Trophoblast cell (in vitro differentiated cells and primary cell): ENCODE measurements at regions not wholly inside any gene's neighbourhood (a gene's known extent, or its start where the extent isn't known, plus 50 kb on each side); places are given as distances from the start of the nearest gene placed in this dataset.

ENCODE experiments used
- DNase-seq, 2 donors: peaks; one replicate each; pipeline ENCODE4 v3.0.0-alpha.2; 2016
- H2AFZ ChIP-seq: 2 replicates; pipeline ENCODE4 v1.6.1; 2013; ENCODE audit warnings: low read length, moderate library complexity, mild to moderate bottlenecking; ENCODE audit not compliant: insufficient read depth, poor library complexity
- H2AK5ac ChIP-seq: 2 replicates; pipeline ENCODE4 v1.6.1; 2013; ENCODE audit warnings: mild to moderate bottlenecking, low read length
- H2BK120ac ChIP-seq: 2 replicates; pipeline ENCODE4 v1.6.1; 2013; ENCODE audit warnings: low read length, mild to moderate bottlenecking, moderate library complexity; ENCODE audit not compliant: insufficient read depth, poor library complexity
- H2BK12ac ChIP-seq: 2 replicates; pipeline ENCODE4 v1.6.1; 2013; ENCODE audit warnings: mild to moderate bottlenecking, low read length, moderate library complexity
- H2BK5ac ChIP-seq: 2 replicates; pipeline ENCODE4 v1.6.1; 2013; ENCODE audit warnings: low read length, low read depth, moderate library complexity, mild to moderate bottlenecking; ENCODE audit not compliant: poor library complexity
- H3K14ac ChIP-seq: 2 replicates; pipeline ENCODE4 v1.6.1; 2013; ENCODE audit warnings: mild to moderate bottlenecking, low read length
- H3K18ac ChIP-seq: 2 replicates; pipeline ENCODE4 v1.6.1; 2013; ENCODE audit warnings: mild to moderate bottlenecking, low read length
- H3K23ac ChIP-seq: 2 replicates; pipeline ENCODE4 v1.6.1; 2013; ENCODE audit warnings: low read length
- H3K27ac ChIP-seq: 2 replicates; pipeline ENCODE4 v1.5.1; 2013; ENCODE audit warnings: low read depth, mild to moderate bottlenecking, inconsistent platforms, low read length, moderate library complexity
- H3K27me3 ChIP-seq: 2 replicates; pipeline ENCODE4 v1.6.1; 2013; ENCODE audit warnings: inconsistent platforms, mild to moderate bottlenecking, low read length, moderate library complexity; ENCODE audit not compliant: insufficient read depth
- H3K36me3 ChIP-seq, 2 experiments: 1 replicate in 1 of 2; 2 replicates in 1 of 2; pipeline ENCODE4 v1.6.1; 2013; ENCODE audit warnings: low read length in 2 of 2, mild to moderate bottlenecking in 2 of 2, moderate library complexity in 1 of 2; ENCODE audit not compliant: insufficient read depth in 2 of 2, control insufficient read depth in 1 of 2
- H3K4ac ChIP-seq: 2 replicates; pipeline ENCODE4 v1.6.1; 2013; ENCODE audit warnings: low read depth, mild to moderate bottlenecking, low read length, moderate library complexity
- H3K4me1 ChIP-seq, 2 experiments: 1 replicate in 1 of 2; 2 replicates in 1 of 2; pipeline ENCODE4 v1.6.1; 2013; ENCODE audit warnings: low read length in 2 of 2, mild to moderate bottlenecking in 2 of 2, moderate library complexity in 1 of 2; ENCODE audit not compliant: insufficient read depth in 2 of 2, control insufficient read depth in 1 of 2
- H3K4me2 ChIP-seq: 2 replicates; pipeline ENCODE4 v1.6.1; 2013; ENCODE audit warnings: inconsistent platforms, mild to moderate bottlenecking, low read length, moderate library complexity
- H3K4me3 ChIP-seq: 2 replicates; pipeline ENCODE4 v1.5.1; 2013; ENCODE audit warnings: mild to moderate bottlenecking, low read depth, low read length, inconsistent platforms
- H3K79me1 ChIP-seq: one replicate; pipeline ENCODE4 v1.6.1; 2013; ENCODE audit warnings: low read length
- H3K79me2 ChIP-seq: 2 replicates; pipeline ENCODE4 v1.6.1; 2013; ENCODE audit warnings: low read length, mild to moderate bottlenecking; ENCODE audit not compliant: control insufficient read depth, insufficient read depth, poor library complexity
- H3K9ac ChIP-seq: 2 replicates; pipeline ENCODE4 v1.6.1; 2013; ENCODE audit warnings: mild to moderate bottlenecking, low read length
- H3K9me3 ChIP-seq: 2 replicates; pipeline ENCODE4 v1.6.1; 2013; ENCODE audit warnings: low read depth, mild to moderate bottlenecking, control low read depth, inconsistent platforms, low read length; ENCODE audit not compliant: insufficient read depth
- H4K12ac ChIP-seq: 2 replicates; pipeline ENCODE4 v1.6.1; 2013; ENCODE audit warnings: low read depth, mild to moderate bottlenecking, low read length, moderate library complexity
- H4K8ac ChIP-seq: 2 replicates; pipeline ENCODE4 v1.6.1; 2013; ENCODE audit warnings: low read depth, mild to moderate bottlenecking, low read length, moderate library complexity
- H4K91ac ChIP-seq: one replicate; pipeline ENCODE4 v1.6.1; 2013; ENCODE audit warnings: low read depth, mild to moderate bottlenecking, low read length, moderate library complexity
- WGBS: extraction: QIAGEN DNeasy Blood & Tissue Kit; methylation state at CpG from one replicate; pipeline ENCODE4 v1.1.7; 2013; ENCODE audit warnings: missing lambda C conversion rate; ENCODE audit not compliant: insufficient read length, insufficient coverage; ENCODE audit errors: extremely low coverage; 5-methylcytosine and 5-hydroxymethylcytosine counted together

GRCh38 chr22:22776121-22776520, 111.5 kb upstream of the IGLL5 start:
- Histone ChIP-seq H3K4me2 (no peak overlapping the region), H3K4me1 (no peaks in the 10 kb centered on the region), H3K27ac (no peak overlapping the region), H3K9ac (no peak overlapping the region), H2BK5ac (no peak overlapping the region), H3K9me3 (no peaks in the 10 kb centered on the region), H2AK5ac (no peak overlapping the region), H3K27me3 (no peaks in the 10 kb centered on the region), H2AFZ (no peak overlapping the region), H3K36me3 (no peaks in the 10 kb centered on the region), H3K18ac (no peak overlapping the region), H4K8ac (no peak overlapping the region), H3K79me2 (no peaks in the 10 kb centered on the region), H3K4ac (no peak overlapping the region), H3K23ac (no peak overlapping the region), H3K79me1 (no peaks in the 10 kb centered on the region), H4K91ac (no peak overlapping the region), H2BK120ac (no peak overlapping the region), H3K14ac (no peak overlapping the region), H3K4me3 (no peak overlapping the region), H4K12ac (no peak overlapping the region), H2BK12ac (no peak overlapping the region)
- DNase-seq = no peak
- no CpG with 5 or more reads among the region's 3 CpGs for WGBS

DNA sequence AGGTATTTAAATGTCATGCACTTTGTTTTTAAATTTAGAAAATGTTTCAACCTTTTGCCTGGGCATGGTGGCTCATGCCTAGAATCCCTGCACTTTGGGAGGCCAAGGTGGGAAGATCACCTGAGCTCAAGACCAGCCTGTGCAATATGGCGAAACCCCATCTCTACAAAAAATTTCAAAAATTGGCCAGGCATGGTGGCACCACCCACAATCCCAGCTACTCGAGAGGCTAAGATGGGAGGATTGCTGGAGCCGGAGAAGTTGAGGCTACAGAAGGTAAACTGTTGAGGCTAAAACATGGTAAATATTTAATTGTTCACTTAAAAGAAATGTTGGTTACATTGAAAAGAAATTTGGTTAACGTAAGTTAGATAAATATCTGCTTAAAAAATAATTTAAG, 108.4 kb upstream of the IGLL5 start:
- Histone ChIP-seq H2AK5ac (no peak overlapping the region), H3K4me3 (no peak overlapping the region), H3K9ac (no peak overlapping the region), H4K8ac (no peak overlapping the region), H3K9me3 (no peaks in the 10 kb centered on the region), H2AFZ (no peak overlapping the region), H3K36me3 (no peaks in the 10 kb centered on the region), H3K4ac (no peak overlapping the region), H3K79me1 (no peaks in the 10 kb centered on the region), H2BK120ac (no peak overlapping the region), H3K18ac (no peak overlapping the region), H3K27ac (no peak overlapping the region), H4K91ac (no peak overlapping the region), H3K14ac (no peak overlapping the region), H2BK5ac (no peak overlapping the region), H4K12ac (no peak overlapping the region), H2BK12ac (no peak overlapping the region), H3K27me3 (no peaks in the 10 kb centered on the region), H3K4me1 (no peaks in the 10 kb centered on the region), H3K23ac (no peak overlapping the region), H3K4me2 (no peak overlapping the region), H3K79me2 (no peaks in the 10 kb centered on the region)
- no peak for DNase-seq
- 100% methylated on average over 1 of the region's 4 CpGs for WGBS

- Histone ChIP-seq H3K27me3 (no peaks in the 10 kb centered on the region), H3K4me2 (no peak overlapping the region), H3K4me1 (no peaks in the 10 kb centered on the region), H2BK5ac (no peak overlapping the region), H3K9me3 (no peaks in the 10 kb centered on the region), H3K79me2 (no peaks in the 10 kb centered on the region), H4K12ac (no peak overlapping the region), H3K23ac (no peak overlapping the region), H2BK120ac (no peak overlapping the region), H3K9ac (no peak overlapping the region), H3K4me3 (no peak overlapping the region), H4K8ac (no peak overlapping the region), H2AK5ac (no peak overlapping the region), H3K27ac (no peak overlapping the region), H3K14ac (no peak overlapping the region), H3K79me1 (no peaks in the 10 kb centered on the region), H3K36me3 (no peaks in the 10 kb centered on the region), H3K4ac (no peak overlapping the region), H4K91ac (no peak overlapping the region), H2BK12ac (no peak overlapping the region), H2AFZ (no peak overlapping the region), H3K18ac (no peak overlapping the region)
- WGBS = no CpG with 5 or more reads among the region's 3 CpGs
- DNase-seq = no peak
Observed at GRCh38 chr22:22783575-22783974, 104.0 kb upstream of the IGLL5 start.

GRCh38 chr22:22784249-22785039, 103.2 kb upstream of the IGLL5 start:
- Histone ChIP-seq H4K8ac (no peak overlapping the region), H3K27ac (no peak overlapping the region), H2AK5ac (no peak overlapping the region), H3K4ac (no peak overlapping the region), H3K23ac (no peak overlapping the region), H3K36me3 (no peaks in the 10 kb centered on the region), H4K91ac (no peak overlapping the region), H2BK120ac (no peak overlapping the region), H3K27me3 (no peaks in the 10 kb centered on the region), H2BK12ac (no peak overlapping the region), H2BK5ac (no peak overlapping the region), H2AFZ (no peak overlapping the region), H3K4me1 (no peaks in the 10 kb centered on the region), H3K79me2 (no peaks in the 10 kb centered on the region), H3K4me3 (no peak overlapping the region), H3K9ac (no peak overlapping the region), H3K9me3 (peaks cover 2% of the 10 kb centered on the region), H3K18ac (no peak overlapping the region), H4K12ac (no peak overlapping the region), H3K79me1 (no peaks in the 10 kb centered on the region), H3K14ac (no peak overlapping the region), H3K4me2 (no peak overlapping the region)
- WGBS = no CpG with 5 or more reads among the region's 3 CpGs
- no peak for DNase-seq
